Hematopoietic multipotent progenitor cell treated with erythropoietin and hydrocortisone succinate and interleukin-3 and kit ligand, for 6 days (in vitro differentiated cells): ENCODE measurements at regions not wholly inside any gene's neighbourhood (a gene's known extent, or its start where the extent isn't known, plus 50 kb on each side); places are given as distances from the start of the nearest gene placed in this dataset.

Source experiments
- DNase-seq: peaks from one replicate; pipeline ENCODE4 v3.0.0-alpha.2; 2015

- DNase-seq, result peak; percentile 75
Measured at GRCh38 chr12:40622246-40622838, 69.9 kb upstream of the CNTN1 start.

GRCh38 chr12:40632171-40632570, 60.1 kb upstream of the CNTN1 start:
- DNase-seq, result no peak

- no peak for DNase-seq
Measured at GRCh38 chr12:40632933-40633332, 59.3 kb upstream of the CNTN1 start.

- DNase-seq, result no peak
Measured at GRCh38 chr12:40634517-40635131, 57.6 kb upstream of the CNTN1 start.

GRCh38 chr12:40635141-40635731, 57.0 kb upstream of the CNTN1 start:
- DNase-seq, result no peak
